Fibroblast of lung (primary cell): ENCODE measurements at regions not wholly inside any gene's neighbourhood (a gene's known extent, or its start where the extent isn't known, plus 50 kb on each side); places are given as distances from the start of the nearest gene placed in this dataset.

Experiments used
- EZH2 ChIP-seq: IDR thresholded peaks from 2 replicates; pipeline ENCODE4 v1.5.1; 2012; ENCODE audit warnings: low read length, control low read depth, mild to moderate bottlenecking; ENCODE audit errors: missing control alignments
- TF ChIP-seq, protein P1 (sequence below), 2 donors: IDR thresholded peaks in 1 of 2; conservative IDR thresholded peaks in 1 of 2; 1 replicate in 1 of 2; 2 replicates in 1 of 2; pipeline ENCODE4 v1.5.1; 2011 to 2012; ENCODE audit warnings: low read length in 2 of 2, control low read depth in 1 of 2, inconsistent platforms in 1 of 2, low read depth in 1 of 2, mild to moderate bottlenecking in 1 of 2

DNA sequence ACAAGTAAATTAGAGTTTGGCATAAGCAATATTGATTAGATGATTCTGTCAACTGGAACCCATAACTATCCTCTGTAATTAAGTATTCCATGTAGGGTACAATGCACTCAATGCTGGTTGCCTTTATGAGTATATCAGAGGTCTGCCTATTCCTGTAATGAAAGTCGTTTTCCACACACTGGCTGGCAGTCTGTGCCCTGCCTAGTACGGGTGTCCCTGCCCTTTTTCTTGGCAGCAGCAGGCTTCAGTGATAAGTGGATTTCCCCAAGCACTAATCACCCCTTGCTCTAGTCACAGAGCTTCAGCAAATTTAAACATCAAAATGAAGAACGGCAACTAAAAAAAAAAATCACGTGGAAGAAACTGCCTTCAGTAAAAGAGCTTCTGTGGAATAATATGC is 294.8 kb upstream of the STT3B start:
- TF ChIP-seq, protein P1, sequence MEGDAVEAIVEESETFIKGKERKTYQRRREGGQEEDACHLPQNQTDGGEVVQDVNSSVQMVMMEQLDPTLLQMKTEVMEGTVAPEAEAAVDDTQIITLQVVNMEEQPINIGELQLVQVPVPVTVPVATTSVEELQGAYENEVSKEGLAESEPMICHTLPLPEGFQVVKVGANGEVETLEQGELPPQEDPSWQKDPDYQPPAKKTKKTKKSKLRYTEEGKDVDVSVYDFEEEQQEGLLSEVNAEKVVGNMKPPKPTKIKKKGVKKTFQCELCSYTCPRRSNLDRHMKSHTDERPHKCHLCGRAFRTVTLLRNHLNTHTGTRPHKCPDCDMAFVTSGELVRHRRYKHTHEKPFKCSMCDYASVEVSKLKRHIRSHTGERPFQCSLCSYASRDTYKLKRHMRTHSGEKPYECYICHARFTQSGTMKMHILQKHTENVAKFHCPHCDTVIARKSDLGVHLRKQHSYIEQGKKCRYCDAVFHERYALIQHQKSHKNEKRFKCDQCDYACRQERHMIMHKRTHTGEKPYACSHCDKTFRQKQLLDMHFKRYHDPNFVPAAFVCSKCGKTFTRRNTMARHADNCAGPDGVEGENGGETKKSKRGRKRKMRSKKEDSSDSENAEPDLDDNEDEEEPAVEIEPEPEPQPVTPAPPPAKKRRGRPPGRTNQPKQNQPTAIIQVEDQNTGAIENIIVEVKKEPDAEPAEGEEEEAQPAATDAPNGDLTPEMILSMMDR (conservative IDR thresholded peaks at IDR 0.05 in 1 of 2, IDR thresholded peaks at IDR 0.05 in 1 of 2; ENCODE audit: low read depth in 1 of 2, low read length in 2 of 2), result no peak
- no peak for TF ChIP-seq EZH2
